Stimulated activated CD4-positive, alpha-beta T cell treated with anti-CD3 and anti-CD28 coated beads, Interleukin-15, amount 100 ng/mL, for 1 hour (primary cell): ENCODE measurements at regions not wholly inside any gene's neighbourhood (a gene's known extent, or its start where the extent isn't known, plus 50 kb on each side); places are given as distances from the start of the nearest gene placed in this dataset.
A peak's percentile ranks its signal among the peaks of the same experiment; 100 is the strongest.

Experiments used
- DNase-seq, 2 donors: peaks; one replicate each; pipeline ENCODE4 v3.0.0-alpha.2; 2020; ENCODE audit warnings: low read depth in 1 of 2, low spot score in 1 of 2

DNA sequence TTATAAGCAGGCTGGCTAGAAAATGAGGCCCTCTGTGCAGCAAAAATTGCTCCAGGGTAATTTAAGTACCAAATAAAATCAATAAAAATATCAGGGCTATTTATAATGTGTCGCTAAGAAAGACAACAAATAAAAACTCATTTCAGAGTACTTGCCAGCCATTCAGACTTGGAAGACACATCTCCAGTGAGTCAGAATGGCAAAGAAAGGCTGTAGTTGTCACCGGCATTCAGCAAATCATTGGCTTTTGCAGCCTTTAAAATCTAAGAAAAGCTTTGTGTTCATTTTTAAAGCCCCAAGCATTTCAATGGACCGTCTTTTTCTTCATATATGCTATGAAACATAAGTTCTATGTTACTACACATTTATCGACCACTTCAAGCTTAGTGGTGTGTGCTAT is 141.1 kb upstream of the HNMT start:
- DNase-seq, result no peak

DNA sequence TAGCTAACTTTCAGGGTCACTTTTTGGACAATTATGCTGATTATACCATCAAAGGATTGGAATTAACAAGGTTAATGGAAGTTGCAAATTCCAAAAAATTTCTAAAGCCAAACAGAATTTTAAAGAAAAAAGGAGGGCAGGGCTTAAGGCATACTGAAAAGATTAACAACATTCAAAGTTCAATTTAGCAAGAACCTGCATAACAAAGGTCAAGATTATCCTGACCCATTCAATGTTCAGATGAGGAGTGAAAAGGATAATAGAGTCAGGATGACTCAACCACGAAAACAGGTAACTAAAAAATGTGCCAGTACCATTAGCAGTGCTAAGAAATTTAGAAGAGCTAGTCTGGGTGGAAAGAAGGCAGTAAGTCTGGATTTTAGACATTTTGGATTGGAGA is 139.8 kb upstream of the HNMT start:
- DNase-seq, result no peak

DNA sequence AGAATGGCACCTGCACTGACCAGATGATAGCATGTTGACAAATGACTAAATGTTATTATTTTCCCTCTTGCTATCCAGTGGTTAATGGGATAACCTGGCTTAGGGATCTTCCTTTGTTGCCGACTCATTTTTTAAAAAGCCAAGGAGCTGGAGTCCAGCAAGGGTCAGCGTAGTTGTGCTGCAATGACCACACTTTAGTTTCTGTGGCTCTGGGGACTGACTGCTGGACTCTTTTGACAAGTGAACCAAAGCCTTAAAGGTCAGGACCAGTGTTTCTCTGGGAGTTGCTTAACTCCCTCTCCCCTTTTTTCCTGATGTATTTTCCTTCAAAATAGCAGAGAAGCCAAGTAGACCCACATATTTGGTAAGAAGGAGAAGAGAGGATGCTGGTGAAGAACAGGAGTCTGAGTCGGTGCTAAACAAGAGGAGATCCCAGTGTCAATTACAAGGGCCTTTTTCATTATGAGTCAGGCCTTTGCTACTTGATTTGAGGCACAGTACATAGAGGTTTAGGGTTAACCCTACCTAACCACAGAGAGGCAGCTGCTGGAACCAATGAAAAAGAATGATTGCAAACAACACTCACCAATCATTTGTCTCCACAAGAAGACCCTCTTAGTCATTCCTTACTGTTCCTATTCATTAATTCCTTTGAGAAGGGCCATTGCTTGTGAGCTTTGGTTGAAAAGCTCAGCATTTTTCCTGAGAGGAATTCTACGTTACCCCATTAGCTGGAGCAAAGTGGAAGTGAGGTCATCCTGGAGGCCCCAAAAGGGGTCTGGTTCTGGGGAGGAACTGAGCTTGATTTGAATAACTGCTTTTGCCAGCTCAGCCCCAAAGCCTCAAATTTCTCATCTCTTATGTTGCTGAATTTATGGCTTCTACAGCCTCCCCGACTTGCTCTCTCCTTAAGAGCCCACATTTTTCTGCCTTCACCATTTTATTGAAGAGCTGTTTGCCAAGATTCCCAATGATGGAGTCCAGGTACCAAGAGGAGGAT is 137.6 kb upstream of the HNMT start:
- DNase-seq, result no peak

DNA sequence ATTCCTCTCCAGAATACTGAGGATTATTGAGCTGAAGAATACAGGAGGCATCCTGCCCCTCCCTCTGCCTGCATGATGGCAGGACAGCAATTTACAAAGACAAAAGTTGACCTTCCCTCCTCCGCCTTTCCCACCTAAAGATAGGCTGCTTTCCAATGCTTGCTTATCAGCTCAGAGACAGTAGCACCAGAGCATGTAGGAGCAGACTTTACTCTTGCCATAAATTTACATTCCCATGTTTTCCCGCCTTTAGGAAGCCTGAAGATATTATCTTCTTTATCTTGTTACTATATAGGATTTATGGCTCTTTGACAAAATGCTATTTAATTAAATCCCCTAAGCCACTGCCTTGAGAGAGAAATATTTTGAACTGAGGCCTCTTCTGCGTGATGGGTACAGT is 135.6 kb upstream of the HNMT start:
- no peak for DNase-seq

DNA sequence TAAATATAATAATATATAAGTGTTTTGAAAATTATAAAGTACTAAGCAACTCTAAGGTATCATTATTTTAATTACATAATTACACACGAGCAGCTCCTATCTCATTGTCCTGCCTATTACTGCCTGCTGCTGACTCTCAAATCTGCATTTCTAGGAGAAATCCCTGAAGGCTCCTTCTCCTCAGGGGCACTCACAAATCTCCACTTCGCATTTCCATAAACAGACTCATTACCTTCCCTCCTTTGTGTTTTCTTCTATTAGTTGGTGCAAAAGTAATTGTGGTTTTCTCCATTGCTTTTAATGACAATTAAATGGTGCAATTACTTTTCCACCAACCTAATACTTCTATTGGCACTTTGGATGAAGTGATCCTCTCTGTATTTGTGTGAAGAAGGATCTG is 135.0 kb upstream of the HNMT start:
- DNase-seq, result no peak

DNA sequence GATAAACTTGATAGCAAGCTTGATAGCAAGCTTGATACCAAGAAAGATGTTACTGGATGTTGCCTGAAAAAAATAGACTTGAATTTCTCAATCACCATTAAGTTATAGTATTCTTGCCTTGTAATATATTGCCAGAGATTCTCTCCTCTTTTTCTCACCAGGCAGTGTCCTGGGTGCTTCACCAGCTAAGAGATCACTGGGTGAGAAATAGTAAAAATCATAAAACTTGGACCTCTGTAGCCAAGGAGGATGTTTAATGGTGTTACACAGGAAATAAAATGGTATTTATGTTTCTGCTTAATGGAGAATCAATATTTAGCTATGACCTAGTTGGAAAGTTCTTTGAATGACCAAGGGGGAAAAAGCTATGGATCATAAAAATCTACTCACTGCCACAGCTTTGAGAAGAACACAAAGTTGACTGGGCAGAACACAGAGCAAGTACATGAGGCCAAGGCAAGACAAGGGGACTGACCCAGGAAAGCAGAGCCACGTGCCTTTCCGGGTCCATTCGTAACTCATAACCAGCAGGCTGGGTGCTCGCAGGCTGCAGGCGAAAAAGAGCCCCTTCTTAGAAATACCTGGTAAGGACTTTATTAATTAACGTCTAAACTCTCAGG is 129.4 kb upstream of the HNMT start:
- no peak for DNase-seq

DNA sequence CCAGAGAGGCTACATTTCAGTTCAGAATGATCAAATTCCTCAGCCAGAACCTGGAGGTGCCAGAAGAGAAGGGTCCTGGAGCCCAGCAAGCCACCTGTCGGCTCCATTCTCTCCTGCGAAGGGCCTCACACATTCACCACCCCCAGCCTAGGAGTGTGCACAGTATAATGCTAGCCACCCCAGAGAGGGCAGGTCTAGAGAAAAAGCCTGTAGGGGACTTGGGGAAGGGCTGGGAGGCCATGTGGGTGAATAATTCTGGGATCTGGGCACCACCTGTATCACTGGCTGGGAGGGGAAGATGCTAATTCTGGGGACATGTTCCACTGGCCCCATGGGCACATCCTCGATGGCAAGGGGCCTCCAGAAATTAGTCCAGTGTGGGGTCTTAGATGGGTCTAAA is 127.6 kb upstream of the HNMT start:
- DNase-seq, result no peak

DNA sequence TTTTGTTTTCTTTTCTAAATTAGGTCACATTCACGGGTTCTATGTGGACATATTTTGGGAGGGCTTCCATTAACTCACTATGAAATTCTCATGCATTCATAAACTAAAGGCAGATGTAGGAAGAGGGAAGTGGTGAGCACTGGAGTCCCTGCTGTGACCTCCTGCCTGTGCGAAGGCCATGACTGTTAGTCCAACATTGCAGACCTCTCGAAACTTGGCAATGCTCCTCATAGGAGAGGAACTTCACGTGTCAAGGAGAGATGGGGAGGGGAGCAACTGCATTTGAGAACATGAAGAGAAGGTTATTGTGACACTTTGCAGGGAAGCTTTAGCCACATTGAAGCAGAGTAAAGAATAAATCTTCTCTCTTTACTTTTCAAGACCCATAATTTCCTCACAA is 126.4 kb upstream of the HNMT start:
- no peak for DNase-seq

DNA sequence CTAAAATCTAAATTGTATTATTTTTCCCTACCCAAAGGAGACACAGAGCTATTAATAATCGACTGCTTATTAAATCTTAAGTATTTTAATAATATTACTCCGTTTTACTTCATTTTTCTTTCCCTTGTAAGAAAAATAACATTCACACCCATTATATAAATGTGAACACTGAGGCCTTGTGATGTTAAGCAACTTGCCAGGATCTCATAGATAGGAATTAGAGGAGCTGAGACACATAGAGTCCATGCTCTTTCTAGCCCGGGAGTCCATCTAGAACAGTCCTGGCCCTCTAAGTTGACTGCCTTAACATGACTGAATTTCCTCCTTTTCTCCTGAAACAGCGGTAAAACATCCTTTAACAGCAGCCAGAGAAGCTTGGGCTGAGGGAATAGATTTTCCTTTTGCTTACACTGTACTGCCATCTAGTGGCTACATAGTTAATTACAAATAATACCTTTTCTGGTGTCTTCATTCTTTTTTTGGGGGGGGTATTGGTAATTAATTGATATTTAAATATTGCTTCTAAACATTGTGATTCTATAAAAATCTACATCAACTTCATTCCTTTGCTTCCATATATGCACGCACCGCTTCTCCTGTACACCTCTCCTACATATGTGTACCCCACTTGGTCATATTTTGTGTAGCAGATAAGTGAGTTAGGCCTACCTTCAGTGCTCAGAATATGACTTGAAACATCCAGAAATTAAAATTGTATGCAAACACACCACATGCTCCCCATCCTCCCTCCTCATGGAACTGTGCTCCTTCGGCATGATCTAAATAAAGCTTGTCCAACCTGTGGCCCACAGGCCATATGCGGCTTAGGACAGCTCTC is 125.8 kb upstream of the HNMT start:
- no peak for DNase-seq

DNA sequence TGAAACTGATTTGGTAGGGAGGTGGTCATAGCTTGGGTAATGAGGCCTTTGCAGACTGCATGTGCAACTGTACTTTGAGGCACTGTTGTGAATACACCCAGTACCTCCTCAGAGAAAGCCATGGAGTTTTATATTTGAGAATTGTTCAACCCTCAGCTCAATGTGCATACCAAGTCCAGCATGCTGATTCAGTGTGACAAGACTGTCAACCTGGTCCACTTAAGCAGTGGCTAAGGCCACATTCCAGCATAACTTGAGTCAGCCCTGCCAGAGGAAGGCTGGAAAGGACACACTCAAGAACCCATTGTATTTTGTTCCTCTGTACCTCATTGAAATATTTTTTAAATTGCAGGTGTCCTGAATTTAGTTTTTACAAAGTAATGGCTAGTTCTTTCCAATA is 121.8 kb upstream of the HNMT start:
- no peak for DNase-seq

DNA sequence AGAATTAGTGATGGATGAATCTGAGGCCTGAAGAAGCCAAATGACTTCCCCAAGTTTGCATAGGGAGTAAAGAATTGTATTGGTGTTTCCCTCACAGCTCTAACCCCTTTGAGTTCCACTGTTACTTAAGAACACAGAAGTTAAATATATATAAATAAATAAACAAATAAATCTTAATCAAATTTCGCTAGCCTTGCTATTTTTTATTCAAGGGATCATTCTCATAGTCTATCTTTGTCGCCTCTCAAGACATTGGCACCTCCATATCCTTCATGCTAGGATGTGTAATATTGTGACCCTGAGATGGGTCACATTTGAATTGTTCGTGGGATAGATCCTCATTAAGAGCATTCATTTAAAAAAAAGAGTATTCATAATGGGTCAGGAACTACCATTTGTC is 121.3 kb upstream of the HNMT start:
- DNase-seq, result no peak

DNA sequence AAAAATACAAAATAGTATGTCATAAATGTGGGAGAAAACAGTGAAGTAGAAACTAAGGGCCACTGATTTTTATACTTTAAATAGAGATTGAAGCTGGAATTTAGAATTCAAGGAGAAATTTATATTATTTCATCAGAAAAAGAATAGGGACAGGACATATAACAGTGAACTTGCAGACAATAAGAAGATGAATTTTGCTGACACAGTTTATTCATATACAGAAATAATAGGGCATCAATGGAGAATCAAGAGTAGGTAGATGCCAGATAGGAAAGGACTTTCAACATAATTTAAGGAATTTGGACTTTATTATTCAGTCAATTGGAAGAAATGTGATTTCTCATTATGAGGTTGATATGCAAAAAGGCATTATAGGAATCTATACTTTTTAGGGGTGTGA is 118.9 kb upstream of the HNMT start:
- DNase-seq, result no peak

DNA sequence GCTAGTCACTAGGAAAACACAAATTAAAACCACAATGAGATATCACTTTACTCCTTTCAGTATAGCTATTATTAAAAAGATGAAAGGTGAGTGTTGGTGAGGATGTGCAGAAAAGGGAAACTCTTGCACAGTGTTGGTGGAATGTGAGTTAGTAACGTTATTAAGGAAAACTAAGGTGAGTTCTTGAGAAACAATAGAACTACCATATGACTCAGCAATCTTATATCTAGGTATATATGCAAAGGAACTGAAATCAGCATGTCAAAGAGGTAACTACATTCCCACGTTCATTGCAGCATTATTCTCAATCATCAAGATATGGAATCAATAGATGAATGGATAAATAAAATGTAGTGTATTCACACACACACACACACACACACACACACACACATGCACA is 117.3 kb upstream of the HNMT start:
- no peak for DNase-seq

DNA sequence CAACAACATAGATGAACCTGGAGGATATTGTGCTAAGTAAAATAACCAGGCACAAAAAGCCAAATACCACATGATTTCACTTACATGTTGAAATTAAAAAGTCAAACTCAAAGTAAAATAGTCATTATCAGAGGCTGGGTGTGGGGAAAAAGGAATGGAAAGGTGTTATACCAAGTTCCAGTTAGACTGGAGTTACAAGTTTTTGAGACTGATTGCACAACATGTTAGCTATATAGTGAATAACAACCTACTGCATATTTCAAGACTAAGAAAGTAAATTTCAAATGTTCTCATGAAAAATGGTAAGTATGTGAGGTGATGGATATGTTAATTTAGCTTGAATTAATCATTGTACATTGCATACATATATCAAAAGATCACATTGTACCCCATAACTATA is 116.8 kb upstream of the HNMT start:
- no peak for DNase-seq

DNA sequence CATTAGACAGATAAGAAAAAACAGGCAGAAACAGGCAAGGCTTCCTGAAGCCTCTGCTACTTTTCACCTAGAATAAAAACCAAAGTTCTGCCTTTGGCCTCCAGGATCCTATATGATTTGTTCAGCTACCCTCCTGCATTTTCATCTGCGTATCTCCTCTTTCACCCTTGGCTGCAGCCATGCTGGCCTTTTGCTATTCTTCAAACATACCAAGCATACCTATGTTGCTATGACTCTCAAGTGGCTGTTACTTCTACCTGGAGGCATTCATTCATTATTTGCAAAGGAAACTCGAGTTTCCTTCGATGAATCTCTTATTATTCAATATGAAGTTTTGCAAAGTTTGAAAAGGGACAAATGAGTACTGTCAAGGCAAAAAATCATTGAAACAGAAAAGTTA is 106.4 kb upstream of the HNMT start:
- no peak for DNase-seq

DNA sequence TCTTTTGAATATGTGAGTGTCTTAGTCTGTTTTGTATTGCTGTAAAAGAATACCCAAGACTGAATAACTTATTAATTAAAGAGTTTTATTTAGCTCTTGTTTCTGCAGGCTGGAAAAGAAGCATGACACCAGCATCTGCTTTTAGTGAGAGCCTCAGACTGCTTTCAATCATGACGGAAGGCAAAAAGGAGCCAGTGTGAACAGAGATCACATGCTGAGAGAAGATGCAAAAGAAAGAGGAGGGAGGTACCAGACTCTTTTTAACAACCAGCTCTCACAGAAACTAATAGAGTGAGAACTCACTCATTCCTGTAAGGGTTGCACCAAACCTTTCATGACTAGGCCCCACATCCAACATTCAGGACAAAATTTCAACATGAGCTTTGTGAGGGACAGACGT is 101.6 kb upstream of the HNMT start:
- DNase-seq, result no peak

DNA sequence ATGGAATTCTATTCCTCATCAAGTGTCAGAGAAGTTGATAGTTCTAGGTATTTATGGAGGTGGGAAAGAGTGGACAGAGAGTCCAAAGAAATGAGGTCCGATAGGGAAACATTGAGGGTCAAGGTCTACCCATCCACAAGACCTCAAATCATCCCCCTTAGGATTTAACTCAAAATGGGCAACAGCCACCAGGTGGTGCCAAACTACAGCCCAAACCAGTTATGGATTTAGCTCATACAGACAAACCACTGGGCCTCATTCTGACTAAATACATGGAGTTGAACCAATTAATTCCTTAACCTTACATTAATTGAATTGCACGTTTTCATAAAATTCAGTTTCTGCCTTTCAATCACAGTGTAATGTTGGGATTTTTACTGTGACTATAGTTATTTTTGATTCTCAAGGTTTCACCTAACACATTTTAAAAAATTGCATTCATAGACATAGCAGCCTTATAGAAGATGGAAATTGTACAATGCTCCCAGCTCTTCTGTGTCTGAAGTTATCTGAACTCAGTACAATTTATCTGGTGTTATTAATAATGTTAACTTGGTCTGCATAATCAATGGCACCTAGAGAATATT is 98.2 kb upstream of the HNMT start:
- DNase-seq, result peak in 1 of 2 donors; percentile 11

DNA sequence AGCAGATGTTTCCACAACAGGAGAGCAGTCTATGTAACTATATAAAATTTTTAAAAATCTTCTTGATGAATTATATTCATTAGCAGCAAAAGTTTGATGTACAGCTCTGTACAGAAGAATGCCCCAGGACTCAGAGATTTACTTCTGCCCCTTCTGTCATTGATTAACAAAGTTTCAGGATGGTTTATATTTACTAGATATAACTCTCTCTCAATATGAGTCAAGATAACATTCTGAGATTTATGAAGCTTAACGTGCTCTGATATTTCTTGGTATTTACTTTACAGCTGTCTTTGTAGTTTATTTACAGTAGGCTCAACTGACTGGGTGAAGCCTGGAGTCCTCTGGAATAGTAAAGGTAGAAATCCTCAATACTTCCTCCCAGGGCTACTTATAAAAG is 93.6 kb upstream of the HNMT start:
- DNase-seq, result no peak

DNA sequence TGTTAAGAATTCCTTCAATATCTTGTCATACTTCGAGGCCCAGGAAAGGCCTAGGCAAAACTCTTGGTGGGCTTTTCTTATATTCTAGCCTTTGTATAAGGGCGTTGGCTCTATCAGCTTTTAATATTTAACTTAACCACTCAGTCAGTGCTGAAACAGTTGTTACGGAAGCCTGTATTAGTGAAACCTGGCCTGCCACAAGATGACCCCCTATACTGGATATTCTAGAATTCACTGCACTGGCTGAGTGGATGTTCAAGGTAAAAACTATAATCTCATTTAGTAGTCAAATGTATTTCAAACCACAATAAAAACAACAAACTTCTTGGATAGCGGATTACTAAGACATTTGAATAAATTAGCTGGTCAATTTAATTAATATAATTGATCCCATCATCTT is 91.7 kb upstream of the HNMT start:
- DNase-seq, result no peak

DNA sequence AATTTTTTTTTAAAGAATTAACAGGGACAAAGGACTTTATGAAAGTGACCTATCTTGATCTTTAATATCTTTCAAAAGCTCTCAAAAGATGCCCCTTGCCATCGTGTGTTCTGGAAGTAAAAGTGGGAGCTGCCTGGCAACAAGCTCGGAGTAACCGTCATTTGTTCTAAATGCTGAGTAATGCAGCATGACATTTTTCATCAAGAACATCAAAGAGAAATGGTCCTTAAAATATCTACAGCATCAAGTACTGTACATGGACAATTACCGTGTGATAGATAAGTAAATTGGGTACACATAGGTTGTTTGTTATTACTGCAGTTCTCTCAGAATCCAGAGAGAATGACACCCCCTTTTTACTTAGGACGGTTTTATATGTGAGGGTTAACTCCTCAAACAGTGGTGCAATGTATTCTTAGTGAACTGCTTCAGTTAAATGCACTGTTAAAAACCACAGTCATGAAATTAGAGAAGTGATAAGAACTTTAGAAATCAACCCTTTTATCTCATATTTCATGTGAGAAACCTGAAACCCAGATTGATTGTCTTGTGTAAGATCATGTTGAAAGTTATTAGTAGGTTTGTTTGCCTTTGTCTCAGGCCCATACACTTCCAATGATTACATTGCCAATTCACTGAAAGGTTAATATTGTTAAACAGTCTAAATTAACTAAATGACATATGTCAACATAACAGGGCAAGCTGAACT is 90.6 kb upstream of the HNMT start:
- DNase-seq, result no peak

DNA sequence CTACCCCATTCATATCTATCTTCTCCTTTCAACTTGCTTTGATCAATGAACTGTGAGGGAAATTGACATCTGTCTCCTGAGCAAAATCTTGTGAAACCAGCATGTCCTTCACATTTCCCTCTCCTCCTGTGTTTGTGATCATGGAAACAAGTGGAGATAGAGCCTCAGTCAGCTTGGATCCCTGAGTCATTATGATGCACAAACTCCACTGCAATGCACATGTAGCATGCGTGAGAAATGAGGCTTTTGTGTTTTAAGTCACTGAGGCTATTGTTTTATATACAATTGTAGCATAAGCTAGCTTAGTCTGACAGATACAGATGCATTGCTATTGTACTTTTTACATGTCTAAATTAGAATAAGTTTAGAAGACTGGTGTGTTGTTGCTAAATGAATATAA is 85.2 kb upstream of the HNMT start:
- no peak for DNase-seq
